Stimulated activated naive CD8-positive, alpha-beta T cell treated with anti-CD3 and anti-CD28 coated beads, Interleukin-15, Interleukin-2, amounts not matched to agents 100 U/mL and 50 U/mL, for 24 hours (primary cell): ENCODE measurements at regions not wholly inside any gene's neighbourhood (a gene's known extent, or its start where the extent isn't known, plus 50 kb on each side); places are given as distances from the start of the nearest gene placed in this dataset.

ENCODE experiments used
- ATAC-seq: fragments of 150-1000 bp; cut with Tn5 transposase; one replicate; pipeline ENCODE4 v1.10.0; 2021
- DNase-seq: peaks from one replicate; pipeline ENCODE4 v3.0.0; 2021

DNA sequence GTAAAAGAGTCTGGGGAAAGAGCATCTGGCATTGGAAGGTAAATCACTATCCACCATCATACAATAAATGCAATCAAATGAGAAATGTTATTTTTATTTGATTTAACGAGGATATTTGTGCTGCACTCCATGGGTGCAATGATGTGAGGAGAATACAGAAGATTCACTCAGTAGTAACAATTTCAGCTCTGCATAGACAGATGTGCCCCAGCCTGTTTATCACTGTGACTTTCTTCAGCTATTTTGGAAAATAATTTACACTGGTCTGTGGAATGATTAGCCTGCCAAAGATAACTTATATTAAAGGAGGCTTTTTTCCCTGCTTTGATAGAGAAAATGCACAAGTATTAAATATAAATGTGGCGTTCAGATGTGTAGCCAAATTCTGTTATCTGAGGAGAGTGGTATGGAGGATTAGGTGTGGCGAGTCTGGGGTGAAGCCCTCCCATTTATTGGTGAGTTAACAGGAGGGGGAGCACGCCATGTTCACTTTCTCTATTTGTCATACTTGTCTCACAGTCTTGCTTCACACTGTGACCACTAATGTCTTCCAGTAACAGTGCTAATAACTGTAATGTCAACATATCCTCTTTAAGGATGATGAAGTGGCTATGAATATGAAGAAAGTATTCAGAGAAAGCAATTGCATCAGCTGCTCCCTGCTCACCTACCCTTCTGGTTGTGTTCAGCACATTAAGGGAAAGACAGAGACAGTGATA, 645.6 kb downstream of the MMUT start:
- DNase-seq, result no peak
- no peak for ATAC-seq

DNA sequence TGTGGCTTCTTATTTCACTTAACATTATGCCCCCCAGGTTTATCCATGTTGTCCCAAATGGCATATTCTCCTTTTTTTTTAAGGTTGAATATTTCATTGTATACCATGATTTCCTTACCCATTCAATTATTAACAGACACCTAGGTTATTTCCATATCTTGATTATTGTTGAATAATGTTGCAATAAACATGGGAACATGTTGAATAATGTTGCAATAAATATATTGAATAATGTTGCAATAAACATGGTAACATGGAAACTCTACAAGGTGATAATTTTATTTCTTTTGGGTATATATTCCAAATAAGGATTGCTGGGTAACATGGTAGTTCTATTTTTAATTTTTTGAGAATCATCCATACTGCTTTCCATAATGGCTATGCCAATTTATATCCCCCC, 648.1 kb downstream of the MMUT start:
- no peak for ATAC-seq

DNA sequence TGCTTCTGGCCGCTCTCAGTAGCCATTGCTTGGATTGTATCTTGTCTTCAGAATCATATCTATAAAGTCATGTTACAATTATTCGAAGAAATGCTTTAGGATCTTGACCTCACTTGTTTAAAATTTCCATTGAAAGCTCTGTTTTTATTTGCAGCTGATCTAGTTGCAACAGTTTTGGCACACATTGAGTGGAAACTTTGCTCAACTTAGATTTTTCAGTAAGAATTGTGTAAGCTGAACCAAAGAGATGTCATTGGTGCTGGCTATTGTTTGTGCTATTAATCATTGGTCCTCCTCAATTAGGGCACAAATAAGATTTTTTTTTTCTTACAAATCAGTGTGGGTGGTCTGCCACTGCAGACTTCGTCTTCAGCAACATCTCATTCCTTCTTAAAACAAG, 649.2 kb downstream of the MMUT start:
- no peak for DNase-seq

More for the DNA sequence above, 648.1 kb downstream of the MMUT start:
- no peak for DNase-seq

DNA sequence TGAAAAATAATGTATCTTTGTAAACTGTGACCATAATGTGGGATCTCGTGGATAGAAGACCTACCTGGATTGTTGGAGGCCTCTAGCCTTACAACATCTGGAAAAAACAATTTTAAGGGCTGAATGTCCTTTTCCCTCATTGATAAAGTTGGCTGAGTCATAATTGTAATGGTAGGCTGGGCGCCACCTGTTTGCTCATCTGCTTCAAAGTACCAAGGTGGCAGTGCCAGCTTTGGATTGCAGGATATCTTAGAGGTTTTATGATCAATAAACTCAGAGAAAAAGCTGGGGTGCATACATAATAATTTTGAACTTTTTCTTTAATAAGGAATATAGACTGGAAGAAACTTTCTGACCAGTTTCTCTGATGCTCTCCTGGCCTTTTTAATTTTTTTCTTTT, 653.4 kb downstream of the MMUT start:
- no peak for ATAC-seq
- no peak for DNase-seq

More for the DNA sequence above, 649.2 kb downstream of the MMUT start:
- no peak for ATAC-seq

DNA sequence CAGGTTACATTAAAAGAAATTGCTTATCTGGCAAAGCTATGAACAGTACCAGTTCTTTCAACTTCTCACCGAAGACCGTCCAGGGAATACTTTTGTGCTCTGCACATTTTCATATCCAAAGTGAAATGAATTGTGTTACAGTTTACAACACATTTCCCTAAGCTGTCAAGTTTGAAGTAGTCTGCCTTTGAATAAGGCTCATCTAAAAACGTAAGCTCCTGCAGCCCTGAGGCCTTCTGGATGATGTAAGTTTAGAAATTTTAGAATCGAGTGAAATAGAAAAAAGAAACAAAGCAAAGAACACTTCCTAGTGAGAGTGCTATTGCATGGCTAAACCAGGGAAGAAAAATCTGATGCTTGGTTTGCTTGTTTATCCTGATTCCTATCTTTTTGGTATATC, 653.8 kb downstream of the MMUT start:
- ATAC-seq, result no peak
- DNase-seq, result no peak

DNA sequence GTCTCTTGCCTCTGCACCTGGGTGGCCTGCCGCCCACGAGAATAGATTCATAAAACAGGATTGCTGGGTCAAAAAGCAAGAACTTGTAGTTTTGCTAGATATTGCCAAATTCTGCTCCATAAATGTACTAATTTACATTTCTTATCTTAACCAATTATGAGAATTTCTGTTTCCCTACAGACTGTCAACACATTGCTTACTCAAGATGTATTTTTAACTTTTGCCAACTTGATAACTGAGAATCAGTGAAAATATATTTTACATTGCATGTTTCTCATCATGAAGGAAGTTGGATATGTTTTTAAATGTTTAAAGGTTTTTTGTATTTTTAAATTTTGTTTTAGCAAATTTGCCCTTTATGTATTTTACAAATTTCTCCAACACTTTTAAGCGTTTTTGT, 664.8 kb downstream of the MMUT start:
- DNase-seq, result no peak
- ATAC-seq, result no peak

DNA sequence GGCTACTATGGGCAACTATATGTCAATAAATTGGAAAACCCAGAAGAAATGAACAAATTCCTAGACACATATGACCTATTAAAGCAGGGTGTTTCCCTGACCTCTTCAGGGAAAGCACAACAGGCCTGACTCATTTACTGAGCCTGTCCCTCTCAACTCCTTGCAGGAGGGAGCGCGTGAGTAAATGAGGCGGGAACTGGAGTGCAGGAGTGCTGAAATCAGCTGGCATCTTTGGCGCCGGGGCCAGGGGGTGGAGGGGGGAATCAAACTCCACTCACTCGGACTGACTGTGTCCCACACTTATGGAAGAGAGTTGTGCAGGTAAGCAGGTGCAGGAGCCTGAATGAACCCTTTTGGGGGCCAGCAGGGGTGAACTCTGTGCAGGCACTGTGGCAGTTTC, 671.2 kb upstream of the PTCHD4 start:
- ATAC-seq (peak; percentile 40), DNase-seq (no peak)

DNA sequence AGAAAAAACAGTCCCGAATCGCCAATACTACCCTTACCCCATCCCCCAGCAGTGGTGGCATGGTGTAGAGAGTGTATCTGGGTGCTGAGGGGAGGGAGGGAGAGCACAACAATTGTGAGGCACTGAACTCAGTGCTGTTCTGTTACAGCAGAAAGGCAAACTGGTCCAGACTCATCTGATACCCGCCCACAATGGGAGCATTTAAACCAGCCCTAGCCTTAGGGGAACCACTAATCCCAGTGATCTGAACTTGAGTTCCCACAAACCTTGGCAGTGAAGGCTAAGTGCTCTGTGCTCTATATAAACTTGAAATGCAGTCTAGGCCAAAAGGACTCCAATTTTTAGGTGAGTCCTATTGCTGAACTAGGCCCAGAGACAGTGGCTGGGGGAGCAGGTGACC, 666.4 kb upstream of the PTCHD4 start:
- no peak for DNase-seq
- ATAC-seq, result no peak

DNA sequence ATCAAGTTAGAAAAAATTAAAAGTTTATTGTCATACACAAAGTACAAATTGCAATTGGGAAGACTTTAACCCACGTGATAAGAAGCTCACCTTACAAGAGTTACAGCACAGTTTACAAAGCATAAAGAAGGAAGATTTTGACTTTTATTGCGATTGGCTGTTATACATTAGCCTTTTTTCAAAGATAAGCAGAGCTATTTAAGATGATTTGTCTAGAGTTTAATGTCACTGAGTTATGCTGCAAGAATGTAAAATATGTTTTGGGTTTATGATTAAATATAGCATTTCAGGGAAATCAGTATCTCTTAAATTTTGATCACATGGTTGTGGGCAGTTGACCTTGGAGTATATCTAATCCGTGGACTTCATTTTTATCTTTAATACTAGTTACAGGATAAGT, 664.2 kb upstream of the PTCHD4 start:
- ATAC-seq, result no peak
- DNase-seq, result no peak

DNA sequence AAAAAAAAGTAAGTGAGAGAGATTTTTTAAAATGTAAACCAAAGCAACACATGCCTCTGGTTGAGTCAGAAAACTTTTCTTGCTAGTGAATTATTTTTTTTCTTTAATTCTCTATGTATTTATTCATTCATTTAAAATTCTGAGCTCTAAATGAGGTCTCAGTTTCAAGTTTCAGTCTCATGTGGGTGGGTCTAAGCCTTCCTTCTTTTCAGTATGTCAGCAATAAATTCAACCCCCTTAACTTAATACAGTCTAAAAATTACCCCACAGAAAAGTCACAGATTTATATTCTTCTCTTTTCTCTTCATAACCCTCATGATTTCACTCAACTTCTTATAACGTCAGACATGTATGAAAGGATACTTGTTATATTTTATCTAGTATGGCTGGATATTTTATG, 663.3 kb upstream of the PTCHD4 start:
- DNase-seq (no peak), ATAC-seq (no peak)

DNA sequence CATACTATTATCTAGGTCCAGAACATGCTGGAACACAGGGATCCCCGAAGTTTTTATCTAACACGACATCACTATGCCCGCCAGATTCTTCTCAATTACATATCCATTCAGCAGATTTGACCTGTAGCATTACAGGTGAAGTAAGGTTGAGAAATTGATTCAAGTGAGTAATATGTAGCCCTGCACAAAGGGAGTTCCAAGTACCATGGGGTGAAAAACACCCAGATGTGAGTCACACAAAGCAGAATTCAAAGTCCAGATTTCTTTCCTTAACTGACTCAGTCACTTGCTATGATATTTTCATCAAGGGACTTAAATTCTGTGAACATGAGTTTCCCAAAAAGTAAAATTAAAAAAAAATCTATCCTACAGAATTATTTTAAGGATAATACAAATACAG, 655.4 kb upstream of the PTCHD4 start:
- DNase-seq (no peak), ATAC-seq (no peak)

DNA sequence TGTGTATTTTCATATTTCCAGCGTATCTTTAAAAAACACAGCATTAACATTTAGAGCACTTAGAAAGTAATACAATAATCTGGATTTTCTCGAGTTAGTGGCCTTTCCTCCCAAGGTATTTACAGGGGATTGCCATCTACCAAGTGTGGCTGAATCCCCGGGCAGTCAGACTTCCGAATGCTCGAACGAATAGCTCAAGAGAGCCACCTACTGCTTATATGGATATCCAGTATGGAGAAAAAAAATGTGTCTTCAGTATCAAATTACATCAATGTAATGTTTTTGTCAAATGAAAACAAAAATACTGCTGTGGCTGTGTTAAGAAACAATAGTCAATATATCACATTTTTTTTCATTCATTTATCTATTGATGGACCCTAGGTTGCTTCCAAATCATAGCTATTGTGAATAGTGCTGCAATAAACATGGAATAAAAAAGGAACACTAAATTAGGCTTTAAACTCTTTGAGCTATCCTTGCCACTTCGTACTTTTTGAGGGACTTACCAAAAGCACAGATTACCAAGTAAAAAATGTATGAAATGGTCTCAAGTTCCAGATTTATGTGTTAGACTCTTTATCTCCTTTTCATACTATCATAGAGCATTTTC, 654.5 kb upstream of the PTCHD4 start:
- ATAC-seq (no peak), DNase-seq (no peak)

DNA sequence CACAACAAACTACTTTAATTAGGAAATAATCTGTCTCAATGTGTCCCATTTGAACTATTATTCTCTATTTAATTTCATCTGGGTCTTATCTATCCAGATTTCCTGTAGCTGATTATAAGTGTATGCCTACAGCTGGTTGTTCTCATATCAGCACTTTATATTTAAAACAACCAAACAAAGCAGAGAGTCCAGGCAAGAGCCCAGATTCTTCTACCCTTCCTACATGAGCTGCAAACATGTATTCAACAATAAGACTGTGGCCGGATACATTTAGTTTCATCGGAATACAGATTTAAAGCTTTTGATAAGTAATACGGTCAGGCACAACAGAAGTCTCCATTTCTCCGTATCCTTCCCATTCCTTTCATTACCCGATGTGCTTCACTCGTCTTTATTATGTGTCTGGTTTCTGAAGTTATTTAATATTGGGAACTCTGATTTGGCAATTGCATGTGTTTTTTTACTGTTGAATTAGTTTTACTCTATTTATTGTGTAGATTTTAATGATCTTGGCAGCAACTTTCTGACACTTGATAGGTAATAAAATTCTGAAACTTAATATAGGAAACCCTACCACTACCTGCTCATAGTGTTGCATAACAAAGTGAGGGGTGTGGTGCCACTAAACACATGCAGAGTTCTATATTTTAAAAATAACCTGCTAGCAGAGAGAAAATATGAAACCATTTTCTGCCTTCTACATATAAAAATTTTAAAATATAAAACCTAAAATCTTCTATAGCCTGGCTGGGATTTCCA, 653.5 kb upstream of the PTCHD4 start:
- ATAC-seq (no peak), DNase-seq (no peak)

DNA sequence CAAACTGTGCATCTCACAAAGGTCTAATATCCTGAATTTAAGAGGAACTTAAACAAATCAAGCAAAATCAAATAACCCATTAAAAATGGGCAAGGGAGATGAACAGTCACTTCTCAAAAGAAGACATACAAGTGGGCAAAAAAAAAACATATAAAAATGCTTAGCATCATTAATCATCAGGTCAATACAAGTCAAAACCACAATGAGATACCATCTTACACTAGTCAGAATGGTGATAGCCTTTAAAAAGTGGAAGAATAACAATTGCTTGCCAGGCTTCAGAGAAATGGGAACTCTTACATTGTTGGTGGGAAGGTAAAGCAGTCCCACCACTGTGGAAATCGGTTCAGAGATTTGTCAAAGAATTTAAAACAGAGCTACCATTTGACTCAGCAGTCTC, 646.7 kb upstream of the PTCHD4 start:
- ATAC-seq (no peak), DNase-seq (no peak)

DNA sequence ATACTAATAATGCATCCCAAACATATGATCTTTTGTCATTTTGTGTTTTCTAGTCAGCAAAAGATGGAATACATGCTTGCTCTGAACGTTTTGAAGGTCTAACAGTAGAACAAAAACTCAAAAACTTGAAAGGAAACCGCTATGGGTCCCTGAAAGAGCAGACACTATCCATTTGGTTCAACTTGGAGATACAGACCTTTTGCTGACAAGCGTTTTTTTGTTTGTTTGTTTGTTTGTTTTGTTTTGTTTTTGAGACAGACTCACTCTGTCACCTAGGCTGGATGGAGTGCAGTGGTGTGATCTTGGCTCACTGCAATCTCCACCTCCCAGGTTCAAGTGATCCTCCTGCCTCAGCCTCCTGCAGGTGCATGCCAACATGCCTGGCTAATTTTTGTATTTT, 644.3 kb upstream of the PTCHD4 start:
- DNase-seq, result no peak
- no peak for ATAC-seq

DNA sequence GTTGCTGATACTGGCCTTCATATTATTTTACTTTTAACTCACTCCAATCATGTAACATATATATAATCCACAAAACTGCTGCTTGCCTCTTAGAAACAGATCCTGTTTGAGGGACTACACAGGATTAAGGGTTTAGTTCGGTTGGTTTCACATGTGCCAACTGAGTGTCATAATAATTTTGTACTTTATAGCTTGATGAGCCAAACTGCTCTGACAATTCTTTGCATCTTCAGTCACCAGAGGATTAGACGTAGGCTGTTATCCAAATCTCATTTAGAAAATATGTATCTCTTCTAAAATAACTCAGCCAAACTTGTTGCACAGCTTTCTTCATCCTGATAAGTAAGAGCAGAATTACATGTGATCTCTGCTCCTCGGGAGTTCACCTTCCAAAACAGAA, 643.6 kb upstream of the PTCHD4 start:
- ATAC-seq, result no peak
- DNase-seq, result no peak

DNA sequence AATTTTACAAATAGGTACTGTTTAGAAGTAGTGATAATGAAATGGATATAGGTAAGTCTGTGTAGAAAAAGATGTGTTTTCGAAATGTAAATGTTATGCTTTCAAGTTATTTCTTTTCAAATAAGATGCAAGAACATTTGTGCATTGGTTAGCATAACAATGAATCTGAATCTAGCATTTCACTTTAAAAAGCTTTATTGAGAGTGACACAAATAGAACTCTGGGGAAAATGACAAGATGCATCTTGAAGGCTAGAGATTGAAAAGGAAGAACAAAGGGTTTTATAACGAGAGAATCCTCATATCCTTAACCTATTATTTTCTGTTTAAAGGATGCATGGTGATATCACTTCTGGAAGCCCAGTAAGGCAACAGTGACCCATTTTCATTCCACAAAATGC, 639.9 kb upstream of the PTCHD4 start:
- no peak for ATAC-seq
- no peak for DNase-seq

DNA sequence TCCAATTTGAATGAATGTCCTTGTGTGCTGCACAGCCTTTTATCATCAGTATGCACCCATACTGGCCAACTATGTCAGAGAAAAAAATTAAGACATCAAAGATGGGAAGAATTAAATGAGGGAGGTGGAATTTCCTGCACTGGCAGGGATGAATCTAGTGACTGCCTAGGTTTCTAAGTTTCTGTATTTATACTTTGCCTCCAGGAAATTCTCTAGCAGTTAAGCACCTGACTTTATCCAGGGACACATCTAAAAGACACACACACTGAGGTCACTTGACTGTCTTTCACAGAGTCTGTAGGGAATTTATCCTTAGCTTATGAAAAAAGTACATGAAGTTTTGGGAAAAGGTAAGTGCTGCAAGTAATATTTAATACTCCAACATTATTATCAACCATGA, 636.5 kb upstream of the PTCHD4 start:
- ATAC-seq (no peak), DNase-seq (no peak)

DNA sequence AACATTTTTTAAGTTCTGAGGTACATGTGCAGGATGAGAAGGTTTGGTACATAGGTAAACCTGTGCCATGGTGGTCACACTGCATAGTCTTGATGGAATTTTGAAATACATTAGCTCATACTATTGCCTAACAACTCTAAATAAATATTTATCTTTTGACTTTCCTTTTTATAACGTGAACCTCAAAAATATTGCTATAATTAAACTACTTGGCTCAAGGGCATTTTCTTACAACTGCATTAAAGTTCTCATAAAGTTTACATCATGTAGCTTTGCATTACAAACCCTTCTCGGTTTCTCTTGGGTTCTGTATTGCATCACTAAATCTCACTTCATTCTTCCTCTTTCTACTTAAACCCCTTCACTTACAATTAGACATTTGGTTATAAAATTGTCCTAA, 636.0 kb upstream of the PTCHD4 start:
- no peak for DNase-seq
- no peak for ATAC-seq

DNA sequence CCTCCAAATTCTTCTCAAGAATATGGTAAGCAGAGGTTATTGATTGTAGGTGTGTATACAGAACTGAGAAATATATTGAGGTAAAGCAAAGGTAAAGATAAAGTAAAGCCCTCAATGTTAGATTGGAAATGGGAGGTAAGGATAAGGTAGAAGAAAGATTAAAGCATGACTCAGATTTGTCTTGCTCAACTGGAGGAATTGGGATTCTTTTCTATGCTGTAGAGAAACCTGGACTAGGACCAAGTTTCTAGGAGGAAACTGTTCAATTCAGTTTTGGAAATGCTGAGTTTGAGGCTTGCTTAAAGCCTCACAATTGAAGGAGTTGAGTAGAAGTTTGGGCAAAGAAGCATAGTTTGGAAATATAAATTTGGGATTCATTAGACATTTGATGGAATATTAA, 634.0 kb upstream of the PTCHD4 start:
- no peak for DNase-seq
- no peak for ATAC-seq

DNA sequence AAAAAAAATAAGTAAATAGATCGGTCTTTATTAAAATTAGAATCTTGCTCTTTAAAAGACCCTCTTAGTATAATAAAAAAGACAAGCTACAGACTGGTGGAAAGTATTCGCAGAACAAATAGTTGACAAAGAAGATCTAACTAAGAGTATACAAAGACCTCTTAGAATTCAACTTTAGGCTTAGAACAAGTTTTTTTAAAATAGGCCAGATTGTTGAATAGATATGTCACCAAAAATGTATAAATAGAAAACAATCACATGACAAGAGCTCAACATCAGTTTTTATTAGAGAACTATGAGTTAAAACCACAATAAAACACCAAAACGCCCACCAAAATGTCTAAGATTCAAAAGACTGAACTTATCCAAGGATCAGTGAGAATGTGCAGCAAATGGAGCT, 632.7 kb upstream of the PTCHD4 start:
- ATAC-seq, result no peak

DNA sequence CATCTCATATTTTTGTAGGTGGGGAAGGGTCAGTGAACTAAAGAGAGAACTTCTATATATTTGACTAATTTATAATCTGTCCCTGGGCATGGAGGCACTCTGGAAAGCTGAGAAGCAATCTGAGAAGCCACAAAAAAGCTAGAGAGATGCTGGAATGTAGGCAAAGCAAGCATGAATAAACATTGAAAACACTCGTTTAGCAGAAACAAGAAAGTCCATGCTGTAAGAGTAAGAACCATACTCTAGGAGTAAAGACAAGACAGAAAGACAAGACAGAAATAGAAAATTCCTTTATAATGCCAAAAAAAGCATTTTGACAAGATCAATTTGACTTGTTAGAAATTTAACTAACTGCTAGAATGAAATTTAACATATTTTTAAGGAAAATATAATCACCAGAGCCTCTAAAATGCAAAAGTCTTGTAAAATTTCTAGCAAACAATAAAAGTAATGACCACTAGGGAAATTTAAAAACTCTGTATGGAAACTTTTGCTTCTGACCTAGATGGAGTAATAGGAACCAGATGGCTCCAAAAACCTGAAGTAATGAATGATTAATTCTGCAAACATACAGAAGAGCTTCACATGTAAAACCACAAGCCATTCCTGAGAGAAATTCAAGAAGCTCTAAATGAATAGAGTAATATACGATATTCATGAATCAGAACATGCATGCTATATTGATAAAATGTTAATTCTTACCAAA, 625.7 kb upstream of the PTCHD4 start:
- DNase-seq (no peak), ATAC-seq (no peak)

More for the DNA sequence above, 632.7 kb upstream of the PTCHD4 start:
- no peak for DNase-seq

DNA sequence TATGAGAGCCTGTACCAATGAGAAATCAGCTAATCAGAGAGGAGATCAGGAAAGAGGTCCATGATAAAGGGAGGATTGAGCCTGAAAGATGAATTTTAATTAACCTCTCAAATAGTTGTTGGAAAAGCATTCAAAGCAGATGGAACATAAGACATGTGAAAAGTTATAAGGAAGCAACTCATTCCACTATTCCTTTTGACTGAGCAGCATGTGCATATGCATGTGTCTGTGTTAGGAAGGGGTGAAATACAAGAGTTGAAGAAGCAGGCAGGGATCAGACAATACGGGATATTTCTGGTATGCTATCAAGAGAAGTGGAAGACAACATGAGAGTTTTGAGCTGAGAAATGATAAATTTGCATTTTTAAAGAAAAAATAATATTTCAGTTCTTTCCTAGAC, 624.8 kb upstream of the PTCHD4 start:
- ATAC-seq, result no peak
- DNase-seq, result no peak
